22Rv1 (cell line): ENCODE measurements at regions not wholly inside any gene's neighbourhood (a gene's known extent, or its start where the extent isn't known, plus 50 kb on each side); places are given as distances from the start of the nearest gene placed in this dataset.

ENCODE experiments used
- H3K27ac ChIP-seq: fragments of 450-650 bp; 2 replicates; pipeline ENCODE4 v1.5.1; 2017
- CTCF ChIP-seq: fragments of 450-650 bp; IDR thresholded peaks from 2 replicates; pipeline ENCODE4 v1.5.1; 2017; ENCODE audit warnings: mild to moderate bottlenecking
- ZFX ChIP-seq: fragments of 450-650 bp; IDR thresholded peaks from 2 replicates; pipeline ENCODE4 v1.6.1; 2017; ENCODE audit warnings: antibody characterized with exemption, borderline replicate concordance

DNA sequence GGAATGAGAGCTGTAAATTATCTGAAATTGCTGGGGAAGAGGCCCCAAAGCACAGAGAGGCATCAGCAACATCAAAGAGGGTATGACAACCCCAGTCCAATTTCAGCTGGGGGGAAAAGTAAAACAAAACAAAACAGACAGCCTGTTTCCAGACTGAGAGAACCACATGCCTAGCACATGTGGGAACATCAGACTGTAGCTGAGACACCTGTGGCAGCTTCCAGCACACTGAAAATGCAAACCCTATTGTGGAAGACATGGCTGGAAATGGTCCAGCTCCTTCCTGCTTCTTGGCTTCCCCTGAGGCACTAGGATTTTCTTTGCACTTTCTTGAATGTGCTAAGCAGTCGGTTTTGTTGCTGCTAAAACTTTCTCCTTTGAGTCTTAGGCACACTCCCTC lies 240.9 kb upstream of the STS start:
- H3K27ac ChIP-seq, result no peak overlapping the region
- TF ChIP-seq ZFX, result no peak
- no peak for TF ChIP-seq CTCF

- TF ChIP-seq CTCF (no peak), ZFX (no peak)
- H3K27ac ChIP-seq, result no peak overlapping the region
Measured at GRCh38 chrX:6904156-6904555, 243.4 kb upstream of the STS start.

GRCh38 chrX:6898371-6898770 lies 249.1 kb upstream of the STS start:
- TF ChIP-seq CTCF (no peak), ZFX (no peak)
- H3K27ac ChIP-seq, result no peak overlapping the region

DNA sequence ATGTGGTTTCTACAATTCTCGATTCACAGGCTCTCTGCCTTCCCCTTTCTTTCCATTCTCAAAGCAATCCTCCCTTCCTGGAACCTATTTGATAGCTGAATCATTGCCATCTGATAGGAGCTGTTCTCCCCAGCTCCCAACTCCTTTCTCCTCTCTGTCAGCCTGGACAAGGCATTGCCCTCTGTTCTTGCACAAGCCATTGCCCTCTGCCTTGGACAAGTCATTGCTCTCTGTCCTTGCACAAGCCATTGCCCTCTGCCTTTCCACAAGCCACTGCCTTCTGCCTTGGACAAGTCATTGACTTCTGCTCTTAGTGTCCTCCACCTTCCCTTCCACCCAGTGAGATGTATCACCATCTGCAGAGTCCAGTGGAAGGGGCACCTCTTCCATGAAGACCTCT lies 256.1 kb upstream of the STS start:
- TF ChIP-seq ZFX, result no peak
- TF ChIP-seq CTCF, result no peak
- no peak overlapping the region for H3K27ac ChIP-seq

DNA sequence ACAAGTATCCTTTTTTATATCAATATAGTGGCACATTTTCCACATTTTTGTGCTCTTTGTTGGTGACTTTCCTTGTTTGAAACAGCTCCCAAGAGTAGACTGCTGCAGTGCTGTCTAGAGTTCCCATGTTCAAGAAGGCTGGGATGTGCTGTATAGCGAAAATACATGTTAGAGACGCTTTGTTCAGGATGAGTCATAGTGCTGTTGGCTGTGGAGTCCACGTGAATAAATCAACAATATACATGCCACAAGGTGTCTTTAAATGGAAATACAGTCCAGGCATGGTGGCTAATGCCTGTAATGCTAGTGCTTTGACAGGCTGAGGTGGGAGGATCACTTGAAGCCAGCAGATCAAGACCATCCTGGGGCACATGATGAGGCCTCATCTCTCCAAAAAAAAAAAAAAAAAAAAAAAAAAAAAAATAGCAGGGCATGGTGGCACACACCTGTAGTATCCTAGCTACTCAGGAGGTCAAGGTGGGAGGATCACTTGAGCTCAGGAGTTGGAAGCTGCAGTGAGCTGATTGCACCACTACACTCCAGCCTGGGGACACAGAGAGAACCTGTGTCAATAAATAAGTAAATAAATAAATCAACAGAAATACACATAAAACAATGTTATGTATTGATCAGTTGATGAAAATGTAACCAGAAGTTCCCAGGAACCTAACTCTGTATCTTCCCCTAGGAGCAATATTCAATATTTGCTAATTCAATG lies 256.8 kb upstream of the STS start:
- no peak for TF ChIP-seq ZFX
- TF ChIP-seq CTCF, result no peak
- no peak overlapping the region for H3K27ac ChIP-seq

GRCh38 chrX:6885909-6886308 lies 261.6 kb upstream of the STS start:
- no peak for TF ChIP-seq ZFX
- no peak for TF ChIP-seq CTCF
- H3K27ac ChIP-seq, result no peak overlapping the region

DNA sequence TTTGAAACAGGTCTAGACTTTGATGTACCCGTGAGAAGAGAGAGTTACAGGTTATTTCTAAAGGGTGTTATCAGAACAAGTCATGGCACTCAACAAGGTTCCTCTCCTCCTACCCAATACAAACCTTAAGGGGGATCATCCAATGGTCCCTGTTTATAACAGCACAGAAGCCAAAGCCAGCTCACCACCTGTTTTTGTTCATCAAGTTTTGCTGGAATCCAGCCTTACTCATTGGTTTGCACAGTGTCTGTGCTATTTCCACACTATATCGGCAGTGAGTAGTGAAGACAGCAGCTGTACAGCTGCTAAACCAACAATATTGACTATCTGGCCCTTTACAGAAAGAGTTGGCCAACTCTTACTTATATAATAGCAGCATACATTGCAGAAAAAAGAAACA lies 262.1 kb upstream of the STS start:
- no peak for TF ChIP-seq CTCF
- TF ChIP-seq ZFX, result no peak
- H3K27ac ChIP-seq, result no peak overlapping the region
